ENCODE measurements at regions not wholly inside any gene's neighbourhood (a gene's known extent, or its start where the extent isn't known, plus 50 kb on each side); places are given as distances from the start of the nearest gene placed in this dataset.
"Not testable (repeated sequence)": the region's sequence is repeated elsewhere in the genome, so short reads cannot be mapped to it uniquely, and the experiment has no call there.

DNA sequence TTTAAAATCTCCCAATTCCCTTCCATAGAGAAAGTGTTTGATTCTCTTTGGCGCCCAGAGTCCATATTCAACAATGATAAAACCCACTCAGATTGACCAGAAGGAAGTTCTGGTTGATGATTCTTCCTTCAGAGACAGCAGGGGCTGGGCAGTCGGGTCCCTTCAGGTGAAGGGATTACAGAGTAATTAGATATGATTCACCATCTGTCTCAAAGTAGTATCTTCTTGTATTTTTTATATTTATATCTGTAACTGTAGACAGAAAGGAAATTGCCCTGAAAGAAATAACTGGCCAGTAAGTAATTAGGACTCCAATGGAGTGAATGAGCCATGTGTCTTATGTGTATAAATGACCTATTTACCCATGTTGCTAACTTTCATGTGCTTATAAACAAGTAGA, 156.0 kb downstream of the PLCE1 start:
- Mint-ChIP-seq H3K27me3 (peaks cover 5% of the 10 kb centered on the region), H3K4me3 (no peak overlapping the region), H3K4me1 (no peaks in the 10 kb centered on the region), H3K27ac (no peak overlapping the region), H3K9me3 (no peaks in the 10 kb centered on the region), H3K36me3 (ENCODE audit: low read depth) (no peaks in the 10 kb centered on the region)
- ChIA-PET CTCF (no interaction called here), POLR2A (no interaction called here)
- DNase-seq: no peak

DNA sequence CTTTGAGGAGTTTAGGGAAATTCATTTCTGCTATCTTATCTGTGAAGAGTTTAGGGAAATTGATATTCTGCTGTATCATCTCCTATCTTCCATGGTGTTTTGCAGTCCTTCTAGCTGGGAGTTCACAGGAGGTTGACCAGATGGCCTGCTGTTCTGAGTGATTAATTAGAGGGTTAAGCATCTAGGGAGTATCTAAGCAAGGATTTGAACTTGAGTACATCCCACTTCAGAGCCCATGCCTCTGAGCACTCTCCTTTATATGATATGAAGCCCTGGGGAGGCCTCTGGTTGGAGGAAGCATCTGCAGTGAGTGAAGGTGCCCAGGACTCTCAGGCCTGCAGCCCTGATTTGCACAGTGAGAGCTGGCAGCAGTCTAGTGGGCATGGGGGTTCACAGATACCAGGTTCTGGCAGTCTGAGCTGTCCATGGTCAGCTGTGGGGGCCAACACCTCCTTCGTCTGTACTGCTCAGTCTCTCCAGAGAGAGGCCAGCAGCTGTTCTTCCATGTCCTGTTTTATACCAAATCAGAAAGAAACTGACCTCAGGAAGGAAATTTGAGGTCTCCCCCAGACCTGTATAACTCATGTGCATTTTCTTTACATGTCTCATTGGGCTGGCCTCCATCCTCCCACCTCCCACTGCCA, 156.9 kb downstream of the PLCE1 start:
- CTCF ChIA-PET: no interaction called here
- H3K27ac Mint-ChIP-seq: no peak overlapping the region
- H3K4me1 Mint-ChIP-seq: no peaks in the 10 kb centered on the region

DNA sequence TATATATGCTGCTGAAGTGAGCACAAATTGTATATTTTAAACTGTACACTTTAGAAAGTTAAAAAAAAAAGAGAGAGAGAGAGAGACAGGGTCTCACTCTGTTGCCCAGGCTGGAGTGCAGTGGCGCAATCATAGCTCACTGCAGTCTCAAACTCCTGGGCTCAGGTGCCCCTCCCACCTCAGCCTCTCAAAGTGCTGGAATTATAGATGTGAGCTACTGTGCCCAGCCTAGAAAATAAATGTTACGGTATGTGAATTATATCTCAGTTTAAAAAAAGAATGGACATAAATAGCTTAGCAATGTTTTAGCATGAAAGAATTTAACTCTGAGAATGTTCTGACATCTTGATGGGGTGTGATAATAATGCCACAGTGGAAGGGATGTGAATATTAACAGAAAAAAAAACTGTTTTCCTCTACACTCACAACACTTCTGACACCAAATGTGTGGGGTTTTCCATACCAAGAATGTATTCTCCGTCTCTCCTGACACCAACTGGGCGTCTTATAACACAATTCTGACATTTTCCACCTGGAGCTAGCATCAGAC, 162.1 kb downstream of the PLCE1 start:
- Mint-ChIP-seq H3K9me3 (no peaks in the 10 kb centered on the region), H3K27ac (no peak overlapping the region), H3K27me3 (peaks cover 5% of the 10 kb centered on the region), H3K4me1 (no peaks in the 10 kb centered on the region), H3K4me3 (no peak overlapping the region), H3K36me3 (ENCODE audit: low read depth) (no peaks in the 10 kb centered on the region)
- DNase-seq: no peak
- POLR2A ChIA-PET: no interaction called here
- CTCF ChIA-PET: no interaction called here

More for the DNA sequence above, 156.9 kb downstream of the PLCE1 start:
- peaks cover 5% of the 10 kb centered on the region for H3K27me3 Mint-ChIP-seq
- no peaks in the 10 kb centered on the region for H3K36me3 Mint-ChIP-seq (ENCODE audit: low read depth)
- DNase-seq: no peak
- POLR2A ChIA-PET: no interaction called here
- no peaks in the 10 kb centered on the region for H3K9me3 Mint-ChIP-seq
- no peak overlapping the region for H3K4me3 Mint-ChIP-seq

- peaks cover 5% of the 10 kb centered on the region for H3K27me3 Mint-ChIP-seq
- H3K9me3 Mint-ChIP-seq: no peaks in the 10 kb centered on the region
- H3K27ac Mint-ChIP-seq: no peak overlapping the region
- ChIA-PET POLR2A (no interaction called here), CTCF (no interaction called here)
- no peaks in the 10 kb centered on the region for H3K4me1 Mint-ChIP-seq
- no peak for DNase-seq
- no peak overlapping the region for H3K4me3 Mint-ChIP-seq
- no peaks in the 10 kb centered on the region for H3K36me3 Mint-ChIP-seq (ENCODE audit: low read depth)
Observed at GRCh38 chr10:94156453-94156852, 162.7 kb downstream of the PLCE1 start.

- H3K27ac Mint-ChIP-seq; POLR2A ChIA-PET; H3K4me3 Mint-ChIP-seq; DNase-seq; H3K9me3 Mint-ChIP-seq; H3K4me1 Mint-ChIP-seq; CTCF ChIA-PET; H3K27me3 Mint-ChIP-seq; H3K36me3 Mint-ChIP-seq (ENCODE audit: low read depth): not testable (repeated sequence)
Observed at GRCh38 chr10:94165158-94165611, 171.5 kb downstream of the PLCE1 start.

GRCh38 chr10:94172332-94172731, 178.6 kb downstream of the PLCE1 start:
- Mint-ChIP-seq H3K9me3 (no peaks in the 10 kb centered on the region), H3K27ac (no peak overlapping the region), H3K27me3 (no peaks in the 10 kb centered on the region), H3K4me3 (no peak overlapping the region), H3K4me1 (no peaks in the 10 kb centered on the region), H3K36me3 (ENCODE audit: low read depth) (no peaks in the 10 kb centered on the region)
- CTCF ChIA-PET: no interaction called here
- POLR2A ChIA-PET: no interaction called here
- no peak for DNase-seq

- Mint-ChIP-seq H3K27ac (no peak overlapping the region), H3K27me3 (no peaks in the 10 kb centered on the region), H3K9me3 (no peaks in the 10 kb centered on the region), H3K4me3 (no peak overlapping the region), H3K4me1 (no peaks in the 10 kb centered on the region), H3K36me3 (ENCODE audit: low read depth) (no peaks in the 10 kb centered on the region)
- ChIA-PET POLR2A (no interaction called here), CTCF (no interaction called here)
- DNase-seq: no peak
Observed at GRCh38 chr10:94173594-94173993, 179.9 kb downstream of the PLCE1 start.

DNA sequence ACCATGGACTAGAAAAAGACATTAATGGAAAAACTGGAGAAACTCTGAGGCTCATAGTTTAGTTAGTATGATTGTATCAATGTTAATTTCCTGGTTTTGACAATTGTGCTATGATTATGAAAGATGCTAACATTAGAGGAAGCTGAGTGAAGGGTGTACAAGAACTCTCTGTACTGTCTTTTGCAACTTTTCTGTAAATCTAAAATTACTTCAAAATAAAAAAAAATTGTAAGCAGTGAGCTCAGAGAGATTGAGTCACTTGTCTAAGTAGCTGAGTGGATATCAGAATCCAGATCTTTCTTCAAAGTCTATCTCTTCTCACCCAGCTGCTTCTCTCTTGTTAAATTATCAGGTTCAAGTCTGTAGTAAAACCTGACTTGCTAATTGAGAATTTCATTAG, 181.1 kb downstream of the PLCE1 start:
- ChIA-PET CTCF (no interaction called here), POLR2A (no interaction called here)
- no peaks in the 10 kb centered on the region for H3K36me3 Mint-ChIP-seq (ENCODE audit: low read depth)

GRCh38 chr10:94178475-94179253, 184.1 kb downstream of the NOC3L start:
- POLR2A ChIA-PET: no interaction called here
- Mint-ChIP-seq H3K36me3 (ENCODE audit: low read depth) (no peaks in the 10 kb centered on the region), H3K4me1 (no peaks in the 10 kb centered on the region), H3K4me3 (no peak overlapping the region), H3K27ac (no peak overlapping the region), H3K27me3 (no peaks in the 10 kb centered on the region), H3K9me3 (no peaks in the 10 kb centered on the region)
- CTCF ChIA-PET: interaction anchor here (1.1 kb wide), 1 partner anchor 44 kb away, joined by 3 read pairs; no protein-coding TSS in a partner anchor
- DNase-seq: no peak

More for the DNA sequence above, 181.1 kb downstream of the PLCE1 start:
- Mint-ChIP-seq H3K9me3 (no peaks in the 10 kb centered on the region), H3K4me1 (no peaks in the 10 kb centered on the region), H3K27me3 (no peaks in the 10 kb centered on the region), H3K4me3 (no peak overlapping the region), H3K27ac (no peak overlapping the region)
- no peak for DNase-seq

GRCh38 chr10:94180576-94180975, 182.2 kb downstream of the NOC3L start:
- Mint-ChIP-seq H3K9me3 (no peaks in the 10 kb centered on the region), H3K36me3 (ENCODE audit: low read depth) (no peaks in the 10 kb centered on the region), H3K27ac (no peak overlapping the region), H3K4me3 (no peak overlapping the region), H3K27me3 (no peaks in the 10 kb centered on the region), H3K4me1 (no peaks in the 10 kb centered on the region)
- ChIA-PET POLR2A (no interaction called here), CTCF (no interaction called here)
- no peak for DNase-seq

DNA sequence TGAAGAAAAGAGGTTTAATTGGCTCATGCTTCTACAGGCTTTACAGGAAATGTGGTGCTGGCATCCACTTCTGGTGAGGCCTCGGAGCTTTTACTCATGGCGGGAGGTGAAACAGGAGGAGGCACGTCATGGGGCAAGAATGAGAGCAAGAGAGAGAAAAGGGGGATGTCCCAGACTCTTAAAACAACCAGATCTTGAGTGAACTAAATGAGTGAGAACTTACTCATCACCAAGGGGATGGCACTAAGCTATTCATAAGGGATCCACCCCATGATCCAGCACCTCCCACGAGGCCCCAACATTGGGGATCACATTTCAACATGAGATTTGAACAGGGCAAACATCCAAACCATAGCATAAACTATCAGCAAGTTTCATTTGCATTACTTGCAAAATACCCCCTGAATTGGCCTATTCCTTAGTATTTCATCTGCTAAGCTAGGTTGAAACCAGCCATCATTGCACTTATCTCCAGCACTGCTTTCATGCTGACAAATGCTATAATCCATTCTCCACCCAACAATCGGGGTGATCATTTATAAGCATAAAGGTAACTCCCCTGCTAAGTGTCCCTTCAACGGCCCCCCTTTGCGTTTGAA, 179.0 kb downstream of the NOC3L start:
- H3K36me3 Mint-ChIP-seq (ENCODE audit: low read depth): no peaks in the 10 kb centered on the region
- H3K4me1 Mint-ChIP-seq: no peaks in the 10 kb centered on the region
- DNase-seq: no peak
- no peaks in the 10 kb centered on the region for H3K27me3 Mint-ChIP-seq
- no peak overlapping the region for H3K4me3 Mint-ChIP-seq
- ChIA-PET CTCF (no interaction called here), POLR2A (no interaction called here)
- H3K9me3 Mint-ChIP-seq: no peaks in the 10 kb centered on the region
- H3K27ac Mint-ChIP-seq: no peak overlapping the region

GRCh38 chr10:94186722-94187121, 176.0 kb downstream of the NOC3L start:
- POLR2A ChIA-PET: no interaction called here
- CTCF ChIA-PET: no interaction called here
- no peak for DNase-seq
- Mint-ChIP-seq H3K27ac (no peak overlapping the region), H3K4me1 (no peaks in the 10 kb centered on the region), H3K36me3 (ENCODE audit: low read depth) (no peaks in the 10 kb centered on the region), H3K4me3 (no peak overlapping the region), H3K9me3 (no peaks in the 10 kb centered on the region), H3K27me3 (no peaks in the 10 kb centered on the region)

GRCh38 chr10:94192333-94192732, 170.4 kb downstream of the NOC3L start:
- Mint-ChIP-seq H3K4me1 (no peaks in the 10 kb centered on the region), H3K4me3 (no peak overlapping the region), H3K9me3 (no peaks in the 10 kb centered on the region), H3K27me3 (peaks cover 5% of the 10 kb centered on the region), H3K27ac (no peak overlapping the region), H3K36me3 (ENCODE audit: low read depth) (no peaks in the 10 kb centered on the region)
- no peak for DNase-seq
- ChIA-PET CTCF (no interaction called here), POLR2A (no interaction called here)

Measured in activated CD4-positive, alpha-beta T cell treated with anti-CD3 and anti-CD28 coated beads, Interleukin-2, amount 10 ng/mL, durations not matched to agents 7 days and 5 days (primary cell).